ENCODE measurements at regions not wholly inside any gene's neighbourhood (a gene's known extent, or its start where the extent isn't known, plus 50 kb on each side); places are given as distances from the start of the nearest gene placed in this dataset.

DNA sequence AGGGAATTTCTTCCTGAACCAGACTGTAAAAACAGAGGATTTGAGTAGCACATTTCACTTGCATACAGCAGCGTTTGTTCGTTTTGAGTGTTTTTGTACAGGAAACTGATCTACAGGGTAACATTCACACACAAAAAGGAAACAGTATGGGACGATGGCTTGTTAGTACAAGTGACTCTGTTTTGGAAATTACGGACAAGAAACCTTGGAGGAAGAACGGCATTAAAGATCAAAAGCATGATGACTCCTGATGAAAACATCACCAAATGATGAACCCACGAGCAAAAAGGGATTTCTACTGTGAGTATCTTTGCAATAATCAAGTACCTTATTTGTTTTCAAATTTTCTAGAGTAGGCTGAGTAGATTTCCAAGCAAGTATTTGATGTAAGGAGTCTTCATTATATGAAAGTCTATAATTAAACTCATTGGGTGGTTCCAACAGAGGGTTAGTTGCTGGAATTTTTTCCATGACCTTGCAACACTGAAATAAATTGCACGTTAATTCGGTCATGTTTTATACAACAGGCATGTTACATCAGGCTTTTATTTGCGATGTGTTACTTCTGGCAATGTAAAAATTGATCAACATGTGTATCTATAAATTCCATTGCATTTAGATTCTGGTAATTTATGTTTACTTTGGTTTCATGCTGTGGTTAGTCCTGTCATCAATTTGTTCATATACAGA, 76.7 kb upstream of the KCNK2 start:
- Mint-ChIP-seq H3K4me3 (no peak overlapping the region), H3K27ac (no peak overlapping the region), H3K9me3 (ENCODE audit: insufficient read depth) (peaks cover 2% of the 10 kb centered on the region), H3K27me3 (no peaks in the 10 kb centered on the region), H3K4me1 (no peaks in the 10 kb centered on the region)
- Histone ChIP-seq H3K27ac (ENCODE audit: low read length in 2 of 2) (no peak overlapping the region), H3K9ac (ENCODE audit: low read length) (no peak overlapping the region), H3K27me3 (replicated peaks in 1 of 4; ENCODE audit: control extremely low read depth in 1 of 4, control insufficient read depth in 3 of 4, insufficient read depth in 4 of 4, low read length in 3 of 4) (no peaks in the 10 kb centered on the region), H4K20me1 (ENCODE audit: control insufficient read depth, insufficient read depth, low read length, poor library complexity, severe bottlenecking) (no peaks in the 10 kb centered on the region), H3K4me1 (ENCODE audit: control insufficient read depth in 2 of 2, insufficient read depth in 2 of 2, low read length in 2 of 2) (no peaks in the 10 kb centered on the region), H3K36me3 (replicated peaks in 1 of 2; ENCODE audit: control extremely low read depth in 1 of 2, control insufficient read depth in 1 of 2, extremely low read depth in 1 of 2, insufficient read depth in 2 of 2, low read length in 1 of 2) (no peaks in the 10 kb centered on the region), H2AFZ (ENCODE audit: insufficient read depth, low read depth, low read length, poor library complexity, severe bottlenecking) (no peak overlapping the region), H3K79me2 (ENCODE audit: control insufficient read depth, insufficient read depth, low read length) (no peaks in the 10 kb centered on the region), H3K9me3 (ENCODE audit: control extremely low read depth in 1 of 3, control insufficient read depth in 2 of 3, insufficient read depth in 1 of 3, low read length in 2 of 3) (no peaks in the 10 kb centered on the region), H3K4me2 (replicated peaks; ENCODE audit: low read depth, low read length, poor library complexity, severe bottlenecking) (no peak overlapping the region), H3K4me3 (ENCODE audit: control extremely low read depth in 1 of 5, extremely low read depth in 1 of 5, insufficient read depth in 1 of 5, low read depth in 2 of 5, low read length in 4 of 5) (no peak overlapping the region)
- WGBS (ENCODE audit: insufficient coverage): 72% methylated on average over 3 of the region's 9 CpGs
- no peak for ATAC-seq (ENCODE audit: low read depth)
- ChIA-PET POLR2A (no interaction called here), CTCF (no interaction called here)
- intact Hi-C loops (cut with micrococcal nuclease): no loop called here
- TF ChIP-seq, protein P1, sequence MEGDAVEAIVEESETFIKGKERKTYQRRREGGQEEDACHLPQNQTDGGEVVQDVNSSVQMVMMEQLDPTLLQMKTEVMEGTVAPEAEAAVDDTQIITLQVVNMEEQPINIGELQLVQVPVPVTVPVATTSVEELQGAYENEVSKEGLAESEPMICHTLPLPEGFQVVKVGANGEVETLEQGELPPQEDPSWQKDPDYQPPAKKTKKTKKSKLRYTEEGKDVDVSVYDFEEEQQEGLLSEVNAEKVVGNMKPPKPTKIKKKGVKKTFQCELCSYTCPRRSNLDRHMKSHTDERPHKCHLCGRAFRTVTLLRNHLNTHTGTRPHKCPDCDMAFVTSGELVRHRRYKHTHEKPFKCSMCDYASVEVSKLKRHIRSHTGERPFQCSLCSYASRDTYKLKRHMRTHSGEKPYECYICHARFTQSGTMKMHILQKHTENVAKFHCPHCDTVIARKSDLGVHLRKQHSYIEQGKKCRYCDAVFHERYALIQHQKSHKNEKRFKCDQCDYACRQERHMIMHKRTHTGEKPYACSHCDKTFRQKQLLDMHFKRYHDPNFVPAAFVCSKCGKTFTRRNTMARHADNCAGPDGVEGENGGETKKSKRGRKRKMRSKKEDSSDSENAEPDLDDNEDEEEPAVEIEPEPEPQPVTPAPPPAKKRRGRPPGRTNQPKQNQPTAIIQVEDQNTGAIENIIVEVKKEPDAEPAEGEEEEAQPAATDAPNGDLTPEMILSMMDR (IDR thresholded peaks at IDR 0.05): no peak
- TF ChIP-seq EZH2 (IDR thresholded peaks at IDR 0.05; ENCODE audit: borderline replicate concordance, insufficient read depth, low read depth, low read length, poor library complexity, severe bottlenecking): no peak
- no peak for DNase-seq

DNA sequence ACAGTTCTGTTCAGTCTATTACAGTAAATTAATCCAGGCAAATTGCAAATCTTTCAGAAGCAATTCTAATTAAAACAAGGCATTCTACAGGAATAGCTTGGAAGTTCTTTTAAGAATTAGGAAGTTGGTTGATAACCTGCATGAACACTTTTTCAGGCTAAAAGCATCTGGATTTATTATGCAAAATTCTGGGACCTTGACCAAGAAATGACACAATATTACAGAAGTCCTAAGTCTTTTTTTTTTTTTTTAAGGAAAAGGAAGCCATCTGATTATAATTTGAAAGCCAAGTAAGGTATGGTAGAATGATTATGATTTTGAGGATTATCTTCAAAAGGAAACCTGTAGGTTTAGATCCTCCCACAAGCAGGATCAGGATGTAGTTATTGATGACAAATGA, 74.7 kb upstream of the KCNK2 start:
- H4K20me1 ChIP-seq (ENCODE audit: control insufficient read depth, insufficient read depth, low read length, poor library complexity, severe bottlenecking): no peaks in the 10 kb centered on the region
- ChIA-PET CTCF (no interaction called here), POLR2A (no interaction called here)
- TF ChIP-seq, protein P1 (IDR thresholded peaks at IDR 0.05): no peak
- no peak for TF ChIP-seq EZH2 (IDR thresholded peaks at IDR 0.05; ENCODE audit: borderline replicate concordance, insufficient read depth, low read depth, low read length, poor library complexity, severe bottlenecking)
- ATAC-seq (ENCODE audit: low read depth): no peak
- Mint-ChIP-seq H3K4me3 (no peak overlapping the region), H3K27me3 (no peaks in the 10 kb centered on the region), H3K9me3 (ENCODE audit: insufficient read depth) (no peaks in the 10 kb centered on the region), H3K4me1 (no peaks in the 10 kb centered on the region), H3K27ac (no peak overlapping the region)
- H3K4me1 ChIP-seq (ENCODE audit: control insufficient read depth in 2 of 2, insufficient read depth in 2 of 2, low read length in 2 of 2): no peaks in the 10 kb centered on the region
- intact Hi-C loops (cut with micrococcal nuclease): no loop called here
- H3K9ac ChIP-seq (ENCODE audit: low read length): no peak overlapping the region
- H3K79me2 ChIP-seq (ENCODE audit: control insufficient read depth, insufficient read depth, low read length): no peaks in the 10 kb centered on the region
- H3K4me3 ChIP-seq (ENCODE audit: control extremely low read depth in 1 of 5, extremely low read depth in 1 of 5, insufficient read depth in 1 of 5, low read depth in 2 of 5, low read length in 4 of 5): no peak overlapping the region
- no peak overlapping the region for H3K4me2 ChIP-seq (replicated peaks; ENCODE audit: low read depth, low read length, poor library complexity, severe bottlenecking)
- no peaks in the 10 kb centered on the region for H3K27me3 ChIP-seq (replicated peaks in 1 of 4; ENCODE audit: control extremely low read depth in 1 of 4, control insufficient read depth in 3 of 4, insufficient read depth in 4 of 4, low read length in 3 of 4)
- no peak overlapping the region for H2AFZ ChIP-seq (ENCODE audit: insufficient read depth, low read depth, low read length, poor library complexity, severe bottlenecking)
- no peak for DNase-seq
- no peaks in the 10 kb centered on the region for H3K36me3 ChIP-seq (replicated peaks in 1 of 2; ENCODE audit: control extremely low read depth in 1 of 2, control insufficient read depth in 1 of 2, extremely low read depth in 1 of 2, insufficient read depth in 2 of 2, low read length in 1 of 2)
- no peaks in the 10 kb centered on the region for H3K9me3 ChIP-seq (ENCODE audit: control extremely low read depth in 1 of 3, control insufficient read depth in 2 of 3, insufficient read depth in 1 of 3, low read length in 2 of 3)
- H3K27ac ChIP-seq (ENCODE audit: low read length in 2 of 2): no peak overlapping the region
